ENCODE measurements at regions not wholly inside any gene's neighbourhood (a gene's known extent, or its start where the extent isn't known, plus 50 kb on each side); places are given as distances from the start of the nearest gene placed in this dataset.
A peak's percentile ranks its signal among the peaks of the same experiment; 100 is the strongest.

DNA sequence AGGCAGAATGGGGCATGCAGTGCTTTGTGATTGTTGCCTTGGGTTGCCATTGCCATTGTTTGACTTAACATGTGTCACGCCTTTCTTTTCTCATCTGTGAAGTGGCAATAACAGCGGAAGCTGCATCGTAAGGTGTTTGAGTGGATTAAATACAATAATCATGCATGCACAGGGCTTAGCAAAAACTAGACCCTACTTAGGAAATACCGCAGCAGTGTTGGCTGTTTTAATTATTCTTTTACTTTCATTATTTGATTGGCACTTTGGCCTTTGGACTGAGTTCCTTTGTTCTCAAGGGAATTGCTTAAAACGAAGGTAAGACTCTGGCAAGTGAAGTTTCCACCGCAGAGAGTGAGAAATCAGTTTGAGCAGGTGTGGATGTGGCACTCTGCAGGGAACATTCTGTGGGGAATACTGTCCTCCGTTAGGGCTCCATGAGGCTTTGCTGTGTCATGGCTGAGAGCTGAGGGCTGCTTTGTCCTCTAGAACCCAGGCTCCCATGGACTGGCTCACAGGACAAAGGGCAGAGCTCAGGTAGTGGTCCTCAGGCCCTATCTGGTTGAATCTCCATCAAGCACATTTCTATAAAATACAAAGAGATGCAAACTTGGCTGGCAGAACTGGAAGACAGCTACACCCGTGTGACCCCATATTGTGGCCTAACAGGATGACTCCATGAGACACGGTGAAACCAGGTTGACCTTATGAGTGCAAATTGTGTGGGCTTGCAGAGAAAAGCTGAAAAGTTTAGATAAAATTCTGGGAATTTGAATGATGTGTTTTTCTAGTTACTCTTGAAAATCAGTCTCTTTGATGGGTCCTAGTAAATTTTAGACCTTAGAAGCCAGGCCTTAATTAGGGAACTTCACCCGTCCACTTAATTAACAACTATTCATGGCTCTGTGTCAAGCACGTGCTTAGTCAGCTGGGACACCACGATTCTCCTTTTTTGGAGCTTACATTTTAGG, 407.2 kb downstream of the KCNRG start:
- DNase-seq: peak in 1 of 2 donors; percentile 49

DNA sequence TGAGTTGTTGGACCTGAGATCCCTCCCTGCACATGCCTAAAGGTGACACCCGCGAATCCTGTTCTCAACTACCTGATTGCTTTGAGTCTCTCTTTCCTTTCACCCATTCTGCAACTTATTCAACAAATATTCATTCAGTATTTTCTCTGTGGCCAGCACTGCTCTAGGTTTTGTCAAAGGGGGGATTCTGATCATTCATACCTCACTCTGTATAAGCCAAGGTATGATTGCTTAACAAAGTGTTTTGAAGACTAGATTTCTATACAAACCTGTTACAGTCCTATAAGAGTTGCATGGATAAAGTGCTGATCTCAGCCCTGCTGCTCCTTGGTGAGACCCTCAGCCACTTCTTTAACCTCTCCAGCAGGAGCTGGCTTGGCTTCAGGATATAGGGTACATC, 409.7 kb downstream of the KCNRG start:
- no peak for DNase-seq

DNA sequence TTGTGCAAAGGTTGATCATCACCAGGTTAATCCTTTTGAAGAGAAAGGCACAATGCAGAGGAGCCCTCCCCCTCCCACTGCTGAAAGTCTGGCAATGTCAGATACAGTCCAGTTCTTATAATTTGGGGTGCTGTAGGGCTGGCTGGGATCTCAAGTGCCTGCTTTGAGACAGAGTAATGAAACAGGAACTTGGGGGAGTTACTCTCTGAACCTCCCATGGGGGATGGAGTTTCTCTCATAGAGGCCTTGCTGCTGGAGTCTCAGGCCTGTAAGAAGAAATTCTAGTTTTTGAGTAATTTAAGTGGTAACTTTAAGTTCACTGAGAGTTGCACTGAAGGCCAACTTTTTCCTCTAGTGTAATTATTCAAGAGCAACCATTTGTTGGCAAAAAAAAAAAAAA, 410.5 kb downstream of the KCNRG start:
- no peak for DNase-seq

DNA sequence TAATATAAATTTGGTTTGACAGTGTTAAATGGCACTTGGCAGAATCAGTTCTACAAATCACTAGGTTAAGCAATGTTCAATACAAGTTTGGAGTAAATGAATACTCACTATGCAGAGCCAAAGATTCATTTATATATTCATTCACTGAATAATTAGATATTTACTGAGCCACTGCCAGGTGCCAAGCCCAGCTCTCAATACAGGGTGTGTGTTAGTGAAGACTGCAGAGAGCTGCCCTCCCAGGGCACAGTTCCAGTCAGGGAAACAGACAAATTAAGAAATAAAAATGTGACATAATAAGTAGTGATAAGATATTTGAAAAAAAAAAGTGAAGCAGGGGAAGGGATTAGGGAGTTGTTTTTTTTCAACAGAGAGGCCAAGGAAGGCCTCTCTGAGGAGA, 411.7 kb downstream of the KCNRG start:
- no peak for DNase-seq

DNA sequence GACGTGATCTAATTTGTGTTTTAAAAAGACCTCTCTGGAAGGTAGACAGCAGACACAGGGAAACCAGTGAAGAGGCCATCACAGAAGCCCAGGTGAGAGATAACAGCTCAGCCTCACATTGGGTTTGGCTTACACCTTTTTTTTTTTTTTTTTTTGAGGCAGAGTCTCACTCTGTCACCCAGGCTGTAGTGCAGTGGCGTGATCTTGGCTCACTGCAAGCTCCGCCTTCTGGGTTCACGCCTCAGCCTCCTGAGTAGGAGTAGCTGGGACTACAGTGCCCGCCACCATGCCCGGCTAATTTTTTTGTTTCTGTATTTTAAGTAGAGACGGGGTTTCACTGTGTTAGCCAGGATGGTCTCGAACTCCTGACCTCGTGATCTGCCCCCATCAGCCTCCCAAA, 412.3 kb downstream of the KCNRG start:
- peak; percentile 54 to 61 for DNase-seq

DNA sequence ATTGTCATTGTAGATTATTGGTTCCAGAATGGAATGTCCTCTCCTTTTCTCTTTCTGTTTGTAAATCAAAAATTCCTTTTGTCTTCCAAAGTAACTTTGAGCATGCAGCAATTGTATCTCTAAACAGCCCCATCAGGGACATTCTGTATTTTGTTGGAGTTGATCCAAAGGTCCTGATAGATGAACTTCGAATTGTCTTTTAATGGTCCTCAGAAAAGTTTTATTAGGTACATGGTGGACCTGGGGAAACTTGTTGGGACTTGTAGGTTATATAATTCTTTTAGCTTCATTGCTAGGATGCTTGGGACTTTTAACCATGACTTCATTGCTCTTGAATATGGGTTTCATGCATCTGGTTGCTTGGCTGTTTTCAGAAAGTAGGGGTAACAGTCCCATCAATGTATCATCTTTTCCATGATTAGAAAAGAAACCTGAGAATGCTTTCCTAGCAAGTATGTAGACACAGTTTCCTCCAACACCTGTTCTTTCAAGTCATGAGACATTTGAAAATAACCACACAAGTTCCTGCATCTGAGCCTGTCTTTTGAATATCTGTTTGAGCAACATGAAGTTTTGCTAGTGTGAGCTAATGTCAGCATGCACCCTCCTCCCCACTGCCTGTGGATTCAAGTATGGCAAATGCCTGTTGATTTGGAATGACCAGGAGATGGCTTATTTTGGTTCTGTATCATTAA, 413.1 kb downstream of the KCNRG start:
- DNase-seq: no peak

DNA sequence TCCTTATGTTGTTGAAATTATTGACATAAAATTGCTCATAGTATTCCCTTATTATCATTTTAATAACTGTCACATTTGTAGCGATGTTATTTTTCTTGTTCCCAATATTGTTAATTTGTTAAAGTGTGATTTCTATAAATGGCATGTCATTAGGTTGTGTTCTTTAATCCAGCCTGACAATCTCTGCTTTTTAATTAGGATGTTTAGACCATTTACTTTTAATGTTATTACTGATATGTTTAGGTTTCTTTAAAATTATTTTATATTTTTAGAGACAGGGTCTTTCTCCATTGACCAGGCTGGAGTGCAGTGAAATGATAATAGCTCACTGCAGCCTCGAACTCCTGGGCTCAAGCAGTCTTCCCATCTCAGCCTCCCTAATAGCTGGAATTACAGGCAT, 408.5 kb downstream of the DLEU7 start:
- DNase-seq: no peak

DNA sequence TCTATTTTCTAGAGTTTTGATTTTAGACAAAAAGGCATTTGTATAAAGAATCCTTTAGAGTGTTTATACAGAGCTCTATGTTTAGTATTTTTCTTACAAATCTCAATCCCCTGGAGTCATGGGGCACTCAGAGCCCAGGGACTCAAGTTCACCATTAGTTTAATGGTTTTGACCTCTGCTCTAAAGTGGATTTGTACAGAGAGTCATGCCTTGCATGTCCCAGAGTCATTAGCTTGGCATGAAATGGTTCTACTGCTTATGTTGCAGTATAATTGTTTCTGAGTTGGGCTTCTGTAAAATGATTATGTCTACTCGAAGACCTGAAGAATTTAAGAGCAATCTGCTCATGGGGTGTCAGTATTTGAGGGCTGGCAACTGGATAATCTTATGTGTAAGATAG, 406.2 kb downstream of the DLEU7 start:
- DNase-seq: no peak

DNA sequence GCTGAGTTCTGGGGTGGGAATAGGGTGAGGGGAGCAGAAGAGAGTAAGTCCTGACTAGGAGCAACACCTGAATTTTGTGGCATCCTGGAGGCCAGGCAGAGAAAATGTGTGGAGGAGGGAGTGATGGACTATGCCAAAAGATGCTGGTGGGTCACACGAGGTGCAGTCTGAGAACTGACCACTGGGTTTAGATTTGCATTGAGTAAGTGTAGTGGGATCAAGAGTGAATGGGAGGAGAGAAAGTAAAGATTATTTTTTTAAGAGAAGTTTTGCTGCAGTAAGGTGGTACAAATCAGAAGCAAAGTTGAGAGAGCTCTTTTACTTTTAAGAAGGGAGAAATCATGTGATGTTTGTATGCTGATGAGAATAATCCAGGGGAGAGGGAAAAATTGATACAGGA, 405.1 kb downstream of the DLEU7 start:
- no peak for DNase-seq

DNA sequence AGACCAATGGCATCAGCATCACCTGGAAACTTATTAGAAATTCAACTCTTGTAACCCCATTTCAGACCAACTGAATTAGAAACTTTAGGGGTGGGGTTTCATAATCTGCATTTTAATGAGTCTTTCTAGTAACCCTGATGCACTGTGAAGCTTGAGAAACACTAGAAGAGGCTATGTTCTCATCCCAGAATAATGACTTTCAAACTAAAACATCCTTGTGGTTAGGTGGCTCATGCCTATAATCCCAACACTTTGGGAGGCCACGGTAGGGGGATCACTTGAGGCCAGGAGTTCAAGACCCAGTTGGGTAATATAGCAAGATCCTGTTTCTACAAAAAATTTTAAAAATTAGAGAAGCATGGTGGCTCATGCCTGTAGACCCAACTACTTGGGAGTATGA, 402.4 kb downstream of the DLEU7 start:
- DNase-seq: no peak

DNA sequence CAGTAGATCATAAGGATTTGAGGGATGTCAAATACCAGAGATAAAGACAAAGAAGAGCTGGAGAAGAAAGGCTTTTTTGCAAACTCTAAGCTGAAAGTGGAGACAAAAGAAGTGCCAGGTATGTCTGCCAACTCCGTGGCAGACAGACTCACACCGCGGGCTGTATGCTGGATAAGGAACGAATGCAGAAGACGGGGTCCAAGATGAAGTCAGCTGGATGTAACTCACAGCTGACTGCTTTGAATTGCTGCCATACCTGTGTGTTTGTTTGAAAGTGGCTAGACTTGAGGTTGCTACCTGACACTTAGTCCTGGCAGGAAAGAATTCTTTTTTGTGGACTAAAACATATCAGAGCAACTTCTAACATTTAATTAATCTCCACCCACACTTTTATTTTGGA, 398.8 kb downstream of the DLEU7 start:
- no peak for DNase-seq

DNA sequence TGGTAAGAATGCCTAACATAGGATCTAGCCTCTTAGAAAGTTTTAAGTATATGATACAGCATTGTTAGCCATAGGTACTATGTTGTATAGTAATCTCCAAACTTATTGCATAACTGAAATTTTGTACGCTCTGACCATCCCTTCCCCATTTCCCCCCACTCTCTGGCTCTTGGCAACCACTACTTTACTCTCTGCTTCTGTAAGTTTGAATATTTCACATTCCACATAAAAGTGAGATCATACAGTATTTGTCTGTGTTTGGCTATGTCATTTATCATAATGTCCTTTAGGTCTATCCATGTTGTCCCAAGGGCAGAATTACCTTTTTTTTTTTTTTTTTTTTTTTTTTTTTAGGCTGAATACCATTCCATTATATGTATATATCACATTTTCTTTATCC, 396.9 kb downstream of the DLEU7 start:
- no peak for DNase-seq

DNA sequence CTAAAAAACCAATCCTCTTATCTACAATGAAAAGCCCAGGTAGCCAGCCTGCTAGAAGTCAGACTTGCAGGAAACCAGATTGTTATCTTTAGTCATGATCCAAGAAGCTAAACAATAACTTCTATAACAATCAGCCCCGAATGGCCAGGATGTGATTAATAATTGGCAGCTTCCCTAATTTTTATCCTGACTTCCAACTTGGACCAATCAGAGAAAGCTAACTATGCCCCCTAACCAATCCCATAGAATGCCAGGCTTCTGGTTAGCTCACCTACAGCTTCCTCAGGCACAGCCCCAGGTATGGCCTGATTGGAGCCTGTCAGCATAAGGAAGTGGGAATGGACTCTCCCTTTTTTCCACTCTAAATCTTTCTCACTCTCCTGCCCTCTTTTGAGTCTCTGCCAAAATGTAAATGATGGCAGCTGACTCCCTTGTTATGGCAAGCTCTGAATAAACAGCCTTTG, 394.9 kb downstream of the DLEU7 start:
- no peak for DNase-seq

DNA sequence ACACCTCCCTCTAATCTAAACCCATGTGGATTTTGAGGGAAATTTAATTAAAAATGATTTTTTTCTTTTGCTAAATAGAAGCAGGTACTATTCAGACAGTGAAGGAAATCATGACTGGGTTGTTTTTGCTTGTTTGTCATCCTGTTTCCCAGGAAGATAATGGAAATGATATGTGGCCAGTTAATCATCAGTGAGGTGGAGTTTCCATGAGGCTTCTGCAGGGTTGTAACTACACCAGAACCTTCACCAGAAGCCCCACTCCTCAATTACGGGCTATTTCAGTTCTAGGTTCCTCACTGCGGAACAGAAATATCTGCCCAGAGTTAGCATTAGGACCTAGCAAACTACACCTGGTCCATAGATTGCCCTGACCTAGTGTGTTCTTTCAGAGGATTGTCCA, 394.0 kb downstream of the DLEU7 start:
- no peak for DNase-seq

DNA sequence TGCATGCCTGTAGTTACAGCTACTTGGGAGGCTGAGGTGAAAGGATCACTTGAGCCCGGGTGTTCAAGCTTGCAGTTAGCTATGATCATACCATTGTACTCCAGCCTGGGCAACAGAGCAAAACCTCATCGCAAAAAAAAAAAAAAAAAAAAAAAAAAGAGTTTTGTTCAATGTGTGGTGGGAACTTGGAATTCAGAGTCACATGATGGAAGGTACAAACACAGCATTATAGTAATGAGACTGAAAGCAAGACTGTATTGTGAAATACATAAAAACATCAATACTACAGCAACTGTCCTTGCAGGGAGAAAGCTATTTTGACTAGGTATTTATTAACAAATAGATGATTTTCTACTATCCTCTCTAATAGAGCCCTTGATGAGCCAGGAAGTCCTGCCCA, 393.2 kb downstream of the DLEU7 start:
- no peak for DNase-seq

DNA sequence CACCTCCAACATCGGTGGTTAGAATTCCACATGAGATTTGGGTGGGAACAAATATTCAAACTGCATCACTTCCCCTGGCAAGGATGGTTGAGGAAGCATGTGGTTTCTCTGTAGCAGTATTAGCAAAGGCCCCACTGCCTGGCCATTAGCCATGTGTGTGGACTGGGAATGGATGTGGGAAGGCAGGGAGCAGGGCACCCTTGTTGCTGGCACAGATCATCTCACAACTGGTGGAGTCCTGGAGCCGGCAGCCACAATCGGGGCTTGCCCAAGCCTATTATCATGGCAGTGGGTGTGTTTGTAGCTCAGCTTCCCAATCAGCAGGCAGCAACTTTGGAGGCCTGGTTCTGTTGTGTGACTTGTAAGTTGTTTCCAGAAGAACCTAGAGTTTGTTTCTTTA, 391.9 kb downstream of the DLEU7 start:
- DNase-seq: no peak

DNA sequence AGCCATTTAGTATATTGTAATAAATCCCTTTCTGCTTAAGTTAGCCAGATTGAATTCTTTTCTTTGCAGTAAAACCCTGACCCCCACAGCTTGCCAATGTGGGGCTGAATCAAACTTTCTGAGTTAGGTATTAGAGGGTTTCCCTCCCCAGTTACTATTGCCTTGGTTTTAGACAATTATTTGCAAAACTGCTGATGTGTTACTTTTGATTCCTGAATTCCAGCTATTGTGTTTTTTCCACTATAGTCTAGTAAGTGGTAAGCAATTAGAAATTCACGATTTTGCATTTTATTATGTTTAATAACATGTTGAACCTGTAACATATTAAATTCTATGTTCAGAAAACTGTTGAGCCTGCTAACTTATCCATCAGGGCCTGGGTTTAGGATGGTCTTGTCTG, 391.5 kb downstream of the DLEU7 start:
- DNase-seq: no peak

DNA sequence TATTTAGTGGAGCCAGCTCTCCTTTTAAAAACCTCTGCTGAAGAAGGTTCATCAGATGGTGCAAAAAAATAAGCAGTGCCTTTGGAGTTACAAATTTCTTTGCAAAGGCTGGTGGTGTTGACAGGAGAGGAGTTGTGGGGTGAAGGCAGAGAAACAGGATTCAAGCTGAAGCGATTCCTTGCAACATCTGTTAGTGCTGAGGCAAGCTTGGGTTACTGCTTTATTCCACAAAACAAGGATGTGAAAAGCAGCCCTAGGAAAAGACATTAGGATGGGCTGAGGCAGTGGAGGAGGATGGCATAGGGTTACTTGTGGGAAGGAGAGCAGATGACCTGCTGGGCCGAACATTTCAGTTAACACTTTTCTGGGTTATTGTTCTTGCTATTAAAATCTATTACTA, 390.7 kb downstream of the DLEU7 start:
- no peak for DNase-seq

DNA sequence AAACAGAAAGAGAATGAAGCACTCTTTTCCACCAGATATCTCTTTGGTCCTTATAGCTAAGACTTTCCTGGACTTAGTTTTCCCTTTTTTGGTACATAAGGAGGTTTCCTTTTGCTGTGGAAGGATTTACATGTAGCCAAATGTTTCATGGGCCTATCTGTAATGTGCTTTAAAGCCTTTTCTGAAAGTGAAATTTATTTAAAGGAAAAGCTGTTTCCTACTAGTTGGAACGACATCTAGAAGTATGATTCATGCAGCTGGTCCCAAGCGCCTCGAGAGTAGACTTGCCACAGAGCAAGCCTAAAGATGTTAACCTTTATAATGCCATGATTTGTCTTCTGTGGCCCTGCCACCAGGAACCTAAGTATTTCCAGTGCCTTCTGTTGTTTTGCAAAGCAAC, 390.3 kb downstream of the DLEU7 start:
- no peak for DNase-seq

DNA sequence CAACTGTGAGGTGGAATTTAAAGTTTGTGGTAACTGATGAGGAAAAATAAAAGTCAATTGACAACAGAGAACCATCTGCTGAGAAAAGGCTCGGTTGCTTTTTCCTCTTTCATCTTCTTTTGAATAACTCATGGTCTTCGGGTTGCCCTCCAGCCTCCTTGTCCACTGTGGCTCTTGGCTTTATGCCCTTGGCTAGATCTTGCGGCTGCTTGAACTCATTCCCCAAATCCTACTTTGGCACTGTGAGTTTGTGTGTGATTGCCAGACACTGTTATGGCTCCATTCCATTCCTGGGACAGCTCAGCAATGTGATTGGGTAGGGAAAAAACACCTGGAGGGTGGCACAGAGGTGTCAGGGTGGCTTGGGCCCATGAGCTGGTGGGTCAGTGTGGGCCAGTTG, 387.4 kb downstream of the DLEU7 start:
- DNase-seq: no peak

DNA sequence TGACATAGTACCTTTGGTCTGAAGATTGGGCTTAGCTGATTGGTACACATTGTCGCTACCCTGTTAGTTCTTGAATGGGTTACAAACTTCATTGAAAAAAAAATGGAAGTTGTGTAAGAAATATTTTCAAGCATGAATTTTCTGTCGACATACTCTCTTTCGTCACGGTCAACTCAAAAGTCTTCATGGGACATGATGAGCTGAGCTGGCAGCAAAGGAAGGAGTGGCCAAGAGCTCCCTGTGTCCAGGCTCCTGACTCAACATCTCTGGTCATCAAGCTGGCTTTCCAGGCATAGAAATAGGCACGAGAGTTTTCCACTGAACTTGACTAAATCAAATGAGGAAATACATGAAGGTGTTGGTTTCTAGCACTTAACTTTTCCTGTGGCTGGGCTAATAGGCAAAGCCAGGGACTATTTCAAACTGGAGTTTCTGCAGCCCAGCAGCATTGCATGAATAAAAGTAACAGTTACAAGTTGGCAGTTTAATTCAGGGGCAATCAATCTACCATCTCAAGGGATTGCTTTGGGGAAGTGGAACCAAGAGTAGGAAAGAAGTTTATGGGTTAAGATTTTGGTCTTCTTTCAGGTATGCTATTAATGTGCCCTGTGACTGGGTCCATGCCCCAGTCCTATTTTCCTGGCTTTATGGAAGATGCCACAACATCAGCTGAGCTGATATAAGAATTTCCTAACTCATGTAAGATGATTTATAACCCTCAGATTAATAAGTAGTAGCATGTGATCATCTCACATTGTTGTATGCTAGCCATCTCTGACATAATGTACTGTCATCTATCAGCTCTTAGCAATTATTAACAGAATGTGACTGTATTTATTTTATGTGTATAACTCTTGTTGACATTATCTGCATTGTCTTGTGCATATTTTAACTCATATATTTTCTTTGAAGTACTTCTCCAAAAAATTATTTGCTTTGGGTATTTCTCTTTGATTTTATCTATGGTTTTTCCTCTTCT, 385.8 kb downstream of the DLEU7 start:
- DNase-seq: peak in 1 of 2 donors; percentile 44

DNA sequence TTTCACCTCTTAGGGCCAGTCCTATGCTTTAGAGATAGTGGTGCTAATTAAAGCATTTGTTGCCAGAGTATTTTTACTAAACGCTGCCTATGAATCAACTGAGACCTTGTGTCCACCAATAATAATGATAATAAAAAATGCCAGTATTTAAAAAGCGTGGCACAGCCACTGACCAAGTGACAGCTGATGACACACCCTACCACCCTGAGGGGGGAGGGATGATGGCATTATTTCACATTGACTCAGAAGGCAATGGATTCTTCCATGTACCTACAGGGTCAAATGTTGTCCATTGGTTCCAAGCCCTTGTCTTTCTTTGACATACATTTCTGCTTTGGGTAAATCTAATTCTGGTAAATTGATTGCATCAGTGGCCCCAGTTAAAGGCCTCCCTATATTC, 384.4 kb downstream of the DLEU7 start:
- DNase-seq: no peak

DNA sequence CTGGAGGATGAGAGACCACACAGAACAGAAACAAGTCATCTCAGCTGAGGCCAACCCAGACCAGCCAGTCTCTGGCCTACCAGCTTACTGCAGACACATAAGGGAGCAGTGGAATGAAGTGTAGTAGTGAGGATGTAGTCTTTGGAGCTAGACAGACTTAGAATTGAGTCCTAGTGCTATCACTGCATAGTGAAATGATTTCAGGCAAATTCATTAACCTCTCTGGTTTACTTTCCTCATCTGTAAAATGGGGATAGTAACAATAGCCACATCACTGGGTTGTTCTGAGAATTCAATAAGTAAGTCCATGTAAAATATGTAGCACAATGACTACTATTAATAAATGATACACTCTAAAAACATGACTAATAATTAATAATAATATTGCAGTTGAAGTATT, 383.8 kb downstream of the DLEU7 start:
- DNase-seq: no peak
